WTC11 (cell line): ENCODE measurements at regions not wholly inside any gene's neighbourhood (a gene's known extent, or its start where the extent isn't known, plus 50 kb on each side); places are given as distances from the start of the nearest gene placed in this dataset.

Experiments used
- ATAC-seq: fragments of 200-7000 bp; cut with Tn5 transposase; 2 replicates; pipeline ENCODE4 v1.10.0; 2021; ENCODE audit warnings: mild to moderate bottlenecking, moderate library complexity
- CTCF ChIA-PET: fragments of 300-600 bp; sonication (Branson Sonifier 250); formaldehyde crosslinking; loops from one replicate; lab custom pipeline; 2021; ENCODE audit warnings: antibody characterized with exemption; lab: Charles Lee
- POLR2A ChIA-PET: fragments of 350-600 bp; sonication (Branson Sonifier 250); formaldehyde crosslinking; loops from one replicate; lab custom pipeline; 2021; ENCODE audit warnings: antibody characterized with exemption; lab: Charles Lee
- DNase-seq: peaks from one replicate; pipeline ENCODE4 v3.0.0; 2021; ENCODE audit warnings: low spot score
- H3K27ac Mint-ChIP-seq: 2 replicates; pipeline ENCODE4 v1.8.0; 2021; ENCODE audit warnings: mixed read lengths
- H3K27me3 Mint-ChIP-seq: 2 replicates; pipeline ENCODE4 v1.8.0; 2021; ENCODE audit warnings: low read depth, mild to moderate bottlenecking, moderate library complexity, mixed read lengths
- H3K36me3 Mint-ChIP-seq: 2 replicates; pipeline ENCODE4 v1.8.0; 2021; ENCODE audit warnings: mixed read lengths
- H3K4me1 Mint-ChIP-seq: 2 replicates; pipeline ENCODE4 v1.8.0; 2022; ENCODE audit warnings: mixed read lengths
- H3K4me3 Mint-ChIP-seq: 2 replicates; pipeline ENCODE4 v1.8.0; 2021; ENCODE audit warnings: mild to moderate bottlenecking, moderate library complexity, mixed read lengths
- H3K9me3 Mint-ChIP-seq: 2 replicates; pipeline ENCODE4 v1.8.0; 2021; ENCODE audit warnings: mixed read lengths
- CREM ChIP-seq: sonication (generic); formaldehyde crosslinking; IDR thresholded peaks from 2 replicates; pipeline ENCODE4 v1.8.1; 2022; ENCODE audit warnings: mild to moderate bottlenecking, missing genetic modification reagents, moderate library complexity
- FOXJ3 ChIP-seq: sonication (generic); formaldehyde crosslinking; IDR thresholded peaks from 2 replicates; pipeline ENCODE4 v1.9.0; 2021; ENCODE audit warnings: missing genetic modification reagents, mild to moderate bottlenecking, borderline replicate concordance
- FOXK1 ChIP-seq: sonication (generic); formaldehyde crosslinking; IDR thresholded peaks from 2 replicates; pipeline ENCODE4 v1.8.0; 2022; ENCODE audit warnings: mild to moderate bottlenecking, moderate library complexity, missing genetic modification reagents
- HMGA2 ChIP-seq: fragments of 250-450 bp; sonication (Bioruptor Pico); IDR thresholded peaks from 2 replicates; pipeline ENCODE4 v1.4.0; 2021; ENCODE audit warnings: mild to moderate bottlenecking, moderate library complexity
- TEAD4 ChIP-seq: sonication (generic); formaldehyde crosslinking; IDR thresholded peaks from 2 replicates; pipeline ENCODE4 v1.8.0; 2022; ENCODE audit warnings: mild to moderate bottlenecking, missing genetic modification reagents
- ZNF416 ChIP-seq: fragments of 250-450 bp; sonication (Bioruptor Pico); IDR thresholded peaks from 2 replicates; pipeline ENCODE4 v1.9.0; 2021; ENCODE audit warnings: mild to moderate bottlenecking, inconsistent platforms
- ZNF671 ChIP-seq: fragments of 250-450 bp; sonication (Bioruptor Pico); IDR thresholded peaks from 2 replicates; pipeline ENCODE4 v1.8.0; 2021; ENCODE audit warnings: mild to moderate bottlenecking
- TF ChIP-seq, protein P1 (sequence below): sonication (generic); formaldehyde crosslinking; IDR thresholded peaks from 2 replicates; pipeline ENCODE4 v1.8.1; 2022; ENCODE audit warnings: low read depth, mild to moderate bottlenecking, moderate library complexity, missing genetic modification reagents, borderline replicate concordance
- TF ChIP-seq, protein P2 (sequence below): sonication (generic); formaldehyde crosslinking; IDR thresholded peaks from 2 replicates; pipeline ENCODE4 v1.8.0; 2023; ENCODE audit warnings: missing genetic modification reagents, mild to moderate bottlenecking, borderline replicate concordance
- TF ChIP-seq, protein P3 (sequence below): sonication (generic); formaldehyde crosslinking; IDR thresholded peaks from 2 replicates; pipeline ENCODE4 v1.8.0; 2022; ENCODE audit warnings: mild to moderate bottlenecking, missing genetic modification reagents
- TF ChIP-seq, protein P4 (sequence below): sonication (generic); formaldehyde crosslinking; IDR thresholded peaks from 2 replicates; pipeline ENCODE4 v1.8.1; 2023; ENCODE audit warnings: mild to moderate bottlenecking, missing genetic modification reagents, borderline replicate concordance

- TF ChIP-seq, protein P1, sequence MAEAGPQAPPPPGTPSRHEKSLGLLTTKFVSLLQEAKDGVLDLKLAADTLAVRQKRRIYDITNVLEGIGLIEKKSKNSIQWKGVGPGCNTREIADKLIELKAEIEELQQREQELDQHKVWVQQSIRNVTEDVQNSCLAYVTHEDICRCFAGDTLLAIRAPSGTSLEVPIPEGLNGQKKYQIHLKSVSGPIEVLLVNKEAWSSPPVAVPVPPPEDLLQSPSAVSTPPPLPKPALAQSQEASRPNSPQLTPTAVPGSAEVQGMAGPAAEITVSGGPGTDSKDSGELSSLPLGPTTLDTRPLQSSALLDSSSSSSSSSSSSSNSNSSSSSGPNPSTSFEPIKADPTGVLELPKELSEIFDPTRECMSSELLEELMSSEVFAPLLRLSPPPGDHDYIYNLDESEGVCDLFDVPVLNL (CRISPR knock-in tag) = no peak
- TF ChIP-seq CREM = no peak
- no peak for TF ChIP-seq ZNF416 (CRISPR knock-in tag)
- no peak for TF ChIP-seq FOXJ3 (CRISPR knock-in tag)
Observed at GRCh38 chr2:563512-563911, 113.7 kb downstream of the TMEM18 start (continued).

DNA sequence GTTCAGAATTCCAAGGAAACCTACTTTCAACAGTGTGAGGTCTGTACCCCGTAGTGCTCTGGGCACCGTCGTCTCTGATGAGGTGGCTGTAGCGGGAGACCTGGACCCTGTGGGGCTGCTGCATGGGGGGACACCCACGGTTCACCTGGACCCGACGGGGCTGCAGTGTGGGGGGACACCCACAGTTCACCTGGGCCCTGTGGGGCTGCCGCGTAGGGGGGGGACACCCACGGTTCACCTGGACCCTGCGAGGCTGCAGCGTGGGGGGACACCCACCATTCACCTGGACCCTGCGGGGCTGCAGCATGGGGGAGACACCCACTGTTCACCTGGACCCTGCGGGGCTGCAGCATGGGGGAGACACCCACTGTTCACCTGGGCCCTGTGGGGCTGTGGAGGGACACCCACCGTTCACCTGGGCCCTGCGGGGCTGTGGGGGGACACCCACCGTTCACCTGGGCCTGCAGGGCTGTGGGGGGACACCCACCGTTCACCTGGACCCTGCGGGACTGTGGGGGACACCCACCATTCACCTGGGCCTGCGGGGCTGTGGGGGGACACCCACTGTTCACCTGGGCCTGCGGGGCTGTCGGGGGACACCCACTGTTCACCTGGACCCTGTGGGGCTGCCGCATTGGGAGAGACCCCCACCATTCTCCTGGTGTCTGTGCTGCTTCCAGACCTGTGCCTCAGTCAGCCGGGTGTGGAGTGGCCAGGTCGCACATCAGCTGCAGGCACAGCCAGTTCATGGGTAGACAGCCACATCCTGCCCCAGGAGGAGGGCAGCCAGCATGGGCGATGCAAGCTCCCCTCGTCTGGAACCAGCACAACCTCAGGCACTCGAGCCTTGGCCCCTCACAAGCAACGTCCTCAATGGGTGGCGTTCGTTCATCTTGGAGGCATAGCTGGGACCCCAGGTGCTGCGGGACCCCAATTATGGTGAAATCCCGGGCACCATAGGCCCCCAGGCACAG, 114.5 kb downstream of the TMEM18 start:
- Mint-ChIP-seq H3K4me3 (no peak overlapping the region), H3K27ac (no peak overlapping the region), H3K4me1 (0 out of 2 replicates have a peak, but pooled peaks cover 5% of the 10 kb centered on the region), H3K27me3 (peaks cover 8% of the 10 kb centered on the region), H3K9me3 (no peaks in the 10 kb centered on the region), H3K36me3 (no peaks in the 10 kb centered on the region)
- ChIA-PET POLR2A (no interaction called here), CTCF (no interaction called here)
- no peak for DNase-seq
- TF ChIP-seq FOXK1 (CRISPR knock-in tag) = no peak
- TF ChIP-seq, protein P2, sequence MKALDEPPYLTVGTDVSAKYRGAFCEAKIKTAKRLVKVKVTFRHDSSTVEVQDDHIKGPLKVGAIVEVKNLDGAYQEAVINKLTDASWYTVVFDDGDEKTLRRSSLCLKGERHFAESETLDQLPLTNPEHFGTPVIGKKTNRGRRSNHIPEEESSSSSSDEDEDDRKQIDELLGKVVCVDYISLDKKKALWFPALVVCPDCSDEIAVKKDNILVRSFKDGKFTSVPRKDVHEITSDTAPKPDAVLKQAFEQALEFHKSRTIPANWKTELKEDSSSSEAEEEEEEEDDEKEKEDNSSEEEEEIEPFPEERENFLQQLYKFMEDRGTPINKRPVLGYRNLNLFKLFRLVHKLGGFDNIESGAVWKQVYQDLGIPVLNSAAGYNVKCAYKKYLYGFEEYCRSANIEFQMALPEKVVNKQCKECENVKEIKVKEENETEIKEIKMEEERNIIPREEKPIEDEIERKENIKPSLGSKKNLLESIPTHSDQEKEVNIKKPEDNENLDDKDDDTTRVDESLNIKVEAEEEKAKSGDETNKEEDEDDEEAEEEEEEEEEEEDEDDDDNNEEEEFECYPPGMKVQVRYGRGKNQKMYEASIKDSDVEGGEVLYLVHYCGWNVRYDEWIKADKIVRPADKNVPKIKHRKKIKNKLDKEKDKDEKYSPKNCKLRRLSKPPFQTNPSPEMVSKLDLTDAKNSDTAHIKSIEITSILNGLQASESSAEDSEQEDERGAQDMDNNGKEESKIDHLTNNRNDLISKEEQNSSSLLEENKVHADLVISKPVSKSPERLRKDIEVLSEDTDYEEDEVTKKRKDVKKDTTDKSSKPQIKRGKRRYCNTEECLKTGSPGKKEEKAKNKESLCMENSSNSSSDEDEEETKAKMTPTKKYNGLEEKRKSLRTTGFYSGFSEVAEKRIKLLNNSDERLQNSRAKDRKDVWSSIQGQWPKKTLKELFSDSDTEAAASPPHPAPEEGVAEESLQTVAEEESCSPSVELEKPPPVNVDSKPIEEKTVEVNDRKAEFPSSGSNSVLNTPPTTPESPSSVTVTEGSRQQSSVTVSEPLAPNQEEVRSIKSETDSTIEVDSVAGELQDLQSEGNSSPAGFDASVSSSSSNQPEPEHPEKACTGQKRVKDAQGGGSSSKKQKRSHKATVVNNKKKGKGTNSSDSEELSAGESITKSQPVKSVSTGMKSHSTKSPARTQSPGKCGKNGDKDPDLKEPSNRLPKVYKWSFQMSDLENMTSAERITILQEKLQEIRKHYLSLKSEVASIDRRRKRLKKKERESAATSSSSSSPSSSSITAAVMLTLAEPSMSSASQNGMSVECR = no peak
- no peak for TF ChIP-seq TEAD4 (CRISPR knock-in tag)
- TF ChIP-seq, protein P3, sequence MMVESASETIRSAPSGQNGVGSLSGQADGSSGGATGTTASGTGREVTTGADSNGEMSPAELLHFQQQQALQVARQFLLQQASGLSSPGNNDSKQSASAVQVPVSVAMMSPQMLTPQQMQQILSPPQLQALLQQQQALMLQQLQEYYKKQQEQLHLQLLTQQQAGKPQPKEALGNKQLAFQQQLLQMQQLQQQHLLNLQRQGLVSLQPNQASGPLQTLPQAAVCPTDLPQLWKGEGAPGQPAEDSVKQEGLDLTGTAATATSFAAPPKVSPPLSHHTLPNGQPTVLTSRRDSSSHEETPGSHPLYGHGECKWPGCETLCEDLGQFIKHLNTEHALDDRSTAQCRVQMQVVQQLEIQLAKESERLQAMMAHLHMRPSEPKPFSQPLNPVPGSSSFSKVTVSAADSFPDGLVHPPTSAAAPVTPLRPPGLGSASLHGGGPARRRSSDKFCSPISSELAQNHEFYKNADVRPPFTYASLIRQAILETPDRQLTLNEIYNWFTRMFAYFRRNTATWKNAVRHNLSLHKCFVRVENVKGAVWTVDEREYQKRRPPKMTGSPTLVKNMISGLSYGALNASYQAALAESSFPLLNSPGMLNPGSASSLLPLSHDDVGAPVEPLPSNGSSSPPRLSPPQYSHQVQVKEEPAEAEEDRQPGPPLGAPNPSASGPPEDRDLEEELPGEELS (CRISPR knock-in tag) = no peak
- TF ChIP-seq HMGA2 (CRISPR knock-in tag) = no peak
- no peak for TF ChIP-seq ZNF671
- TF ChIP-seq, protein P4, sequence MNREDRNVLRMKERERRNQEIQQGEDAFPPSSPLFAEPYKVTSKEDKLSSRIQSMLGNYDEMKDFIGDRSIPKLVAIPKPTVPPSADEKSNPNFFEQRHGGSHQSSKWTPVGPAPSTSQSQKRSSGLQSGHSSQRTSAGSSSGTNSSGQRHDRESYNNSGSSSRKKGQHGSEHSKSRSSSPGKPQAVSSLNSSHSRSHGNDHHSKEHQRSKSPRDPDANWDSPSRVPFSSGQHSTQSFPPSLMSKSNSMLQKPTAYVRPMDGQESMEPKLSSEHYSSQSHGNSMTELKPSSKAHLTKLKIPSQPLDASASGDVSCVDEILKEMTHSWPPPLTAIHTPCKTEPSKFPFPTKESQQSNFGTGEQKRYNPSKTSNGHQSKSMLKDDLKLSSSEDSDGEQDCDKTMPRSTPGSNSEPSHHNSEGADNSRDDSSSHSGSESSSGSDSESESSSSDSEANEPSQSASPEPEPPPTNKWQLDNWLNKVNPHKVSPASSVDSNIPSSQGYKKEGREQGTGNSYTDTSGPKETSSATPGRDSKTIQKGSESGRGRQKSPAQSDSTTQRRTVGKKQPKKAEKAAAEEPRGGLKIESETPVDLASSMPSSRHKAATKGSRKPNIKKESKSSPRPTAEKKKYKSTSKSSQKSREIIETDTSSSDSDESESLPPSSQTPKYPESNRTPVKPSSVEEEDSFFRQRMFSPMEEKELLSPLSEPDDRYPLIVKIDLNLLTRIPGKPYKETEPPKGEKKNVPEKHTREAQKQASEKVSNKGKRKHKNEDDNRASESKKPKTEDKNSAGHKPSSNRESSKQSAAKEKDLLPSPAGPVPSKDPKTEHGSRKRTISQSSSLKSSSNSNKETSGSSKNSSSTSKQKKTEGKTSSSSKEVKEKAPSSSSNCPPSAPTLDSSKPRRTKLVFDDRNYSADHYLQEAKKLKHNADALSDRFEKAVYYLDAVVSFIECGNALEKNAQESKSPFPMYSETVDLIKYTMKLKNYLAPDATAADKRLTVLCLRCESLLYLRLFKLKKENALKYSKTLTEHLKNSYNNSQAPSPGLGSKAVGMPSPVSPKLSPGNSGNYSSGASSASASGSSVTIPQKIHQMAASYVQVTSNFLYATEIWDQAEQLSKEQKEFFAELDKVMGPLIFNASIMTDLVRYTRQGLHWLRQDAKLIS (CRISPR knock-in tag) = no peak
- TF ChIP-seq, all 79 proteins: peak for 0
- ATAC-seq = no peak
